ENCODE measurements at regions not wholly inside any gene's neighbourhood (a gene's known extent, or its start where the extent isn't known, plus 50 kb on each side); places are given as distances from the start of the nearest gene placed in this dataset.

GRCh38 chr11:116355104-116355503 is 417.7 kb downstream of the BUD13 start:
- TF ChIP-seq CTCF (conservative IDR thresholded peaks at IDR 0.05; ENCODE audit: control insufficient read depth, insufficient read depth, low read depth, low read length) = no peak
- H3K4me3 ChIP-seq (ENCODE audit: control insufficient read depth, low read depth, low read length) = no peak overlapping the region
- no peak for DNase-seq (ENCODE audit: low read depth)

- H3K4me3 ChIP-seq (ENCODE audit: control insufficient read depth, low read depth, low read length) = no peak overlapping the region
- DNase-seq (ENCODE audit: low read depth) = no peak
- TF ChIP-seq CTCF (conservative IDR thresholded peaks at IDR 0.05; ENCODE audit: control insufficient read depth, insufficient read depth, low read depth, low read length) = no peak
Observed at GRCh38 chr11:116353589-116353988, 419.2 kb downstream of the BUD13 start.

GRCh38 chr11:116352881-116353280 is 419.9 kb downstream of the BUD13 start:
- no peak for DNase-seq (ENCODE audit: low read depth)
- no peak overlapping the region for H3K4me3 ChIP-seq (ENCODE audit: control insufficient read depth, low read depth, low read length)
- no peak for TF ChIP-seq CTCF (conservative IDR thresholded peaks at IDR 0.05; ENCODE audit: control insufficient read depth, insufficient read depth, low read depth, low read length)

GRCh38 chr11:116348226-116348625 is 424.6 kb downstream of the BUD13 start:
- no peak for TF ChIP-seq CTCF (conservative IDR thresholded peaks at IDR 0.05; ENCODE audit: control insufficient read depth, insufficient read depth, low read depth, low read length)
- H3K4me3 ChIP-seq (ENCODE audit: control insufficient read depth, low read depth, low read length) = no peak overlapping the region
- DNase-seq (ENCODE audit: low read depth) = no peak

GRCh38 chr11:116345575-116345974 is 427.2 kb downstream of the BUD13 start:
- no peak for TF ChIP-seq CTCF (conservative IDR thresholded peaks at IDR 0.05; ENCODE audit: control insufficient read depth, insufficient read depth, low read depth, low read length)
- DNase-seq (ENCODE audit: low read depth) = no peak
- no peak overlapping the region for H3K4me3 ChIP-seq (ENCODE audit: control insufficient read depth, low read depth, low read length)

GRCh38 chr11:116344601-116345000 is 428.2 kb downstream of the BUD13 start:
- DNase-seq (ENCODE audit: low read depth) = no peak
- no peak for TF ChIP-seq CTCF (conservative IDR thresholded peaks at IDR 0.05; ENCODE audit: control insufficient read depth, insufficient read depth, low read depth, low read length)
- no peak overlapping the region for H3K4me3 ChIP-seq (ENCODE audit: control insufficient read depth, low read depth, low read length)

GRCh38 chr11:116343270-116343669 is 429.5 kb downstream of the BUD13 start:
- TF ChIP-seq CTCF (conservative IDR thresholded peaks at IDR 0.05; ENCODE audit: control insufficient read depth, insufficient read depth, low read depth, low read length) = no peak
- no peak overlapping the region for H3K4me3 ChIP-seq (ENCODE audit: control insufficient read depth, low read depth, low read length)
- DNase-seq (ENCODE audit: low read depth) = no peak

All from fibroblast of mammary gland (primary cell).